NOMO-1 treated with DMSO at 0.1 percent for 48 hours (cell line): ENCODE measurements at regions not wholly inside any gene's neighbourhood (a gene's known extent, or its start where the extent isn't known, plus 50 kb on each side); places are given as distances from the start of the nearest gene placed in this dataset.
"Not testable (repeated sequence)": the region's sequence is repeated elsewhere in the genome, so short reads cannot be mapped to it uniquely, and the experiment has no call there.

Experiments used
- DNase-seq: peaks from one replicate; lab custom pipeline; 2025; ENCODE audit not compliant: unreplicated experiment; lab: John Stamatoyannopoulos, UW

- no peak for DNase-seq
Observed at GRCh38 chr15:59835776-59836175, 146.7 kb upstream of the BNIP2 start.

- no peak for DNase-seq
Observed at GRCh38 chr15:59834528-59834927, 145.4 kb upstream of the BNIP2 start.

DNA sequence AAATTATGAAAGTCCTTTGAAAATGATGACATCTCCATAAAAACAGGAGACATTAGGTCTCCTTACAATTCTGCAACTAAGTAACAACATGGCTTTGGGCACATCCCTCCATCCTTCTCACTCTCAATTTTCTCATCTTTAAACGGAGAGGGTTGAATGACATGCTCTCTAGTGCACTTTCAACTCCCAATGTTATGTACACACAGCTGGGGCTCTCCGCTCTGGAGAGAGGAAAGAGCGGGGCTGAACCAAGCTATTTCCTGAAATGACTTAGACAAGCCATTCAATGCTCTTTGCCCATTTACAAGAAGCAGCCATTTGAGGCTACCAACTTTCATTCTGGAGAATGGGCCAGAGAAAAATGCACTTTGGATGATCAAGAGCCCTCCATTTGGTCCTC is 144.2 kb upstream of the BNIP2 start:
- DNase-seq, result no peak

- no peak for DNase-seq
Observed at GRCh38 chr15:59830873-59831272, 141.8 kb upstream of the BNIP2 start.

DNA sequence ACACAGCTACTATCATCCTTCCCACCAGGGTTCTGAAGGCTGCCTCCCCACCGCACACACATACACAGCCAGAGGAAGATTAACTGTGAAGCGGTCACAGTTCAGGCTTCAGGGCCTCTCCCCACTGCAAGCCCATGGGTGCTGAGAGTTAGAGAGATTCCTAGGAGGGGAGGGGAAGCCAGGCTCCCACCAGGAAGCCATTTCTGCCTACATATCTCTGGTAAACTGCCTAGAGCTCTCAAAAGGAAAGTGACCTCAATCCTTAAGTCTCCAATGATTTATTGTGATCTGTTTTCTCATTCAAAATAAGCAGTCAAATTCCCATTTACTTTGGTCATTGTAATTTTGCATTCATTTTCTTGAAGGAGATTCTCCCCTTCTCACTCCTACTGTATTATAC is 141.0 kb upstream of the BNIP2 start:
- DNase-seq, result no peak

DNA sequence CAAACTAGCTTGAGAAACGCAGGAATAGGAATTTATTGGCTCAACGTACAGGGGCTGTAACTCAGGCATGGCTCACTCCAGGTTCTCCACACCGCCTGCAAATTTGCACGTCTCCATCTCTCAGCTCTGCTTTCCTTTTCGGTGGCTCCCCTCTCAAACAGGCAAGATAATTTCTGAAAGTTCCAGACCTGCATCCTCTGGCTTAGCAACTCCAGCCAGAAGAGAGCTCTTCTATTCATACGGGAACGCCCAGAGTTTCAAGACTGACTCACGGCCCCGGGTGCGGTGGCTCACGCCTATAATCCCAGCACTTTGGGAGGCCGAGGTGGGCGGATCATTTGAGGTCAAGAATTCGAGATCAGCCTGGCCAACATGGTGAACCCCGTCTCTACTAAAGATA is 139.7 kb upstream of the BNIP2 start:
- no peak for DNase-seq

DNA sequence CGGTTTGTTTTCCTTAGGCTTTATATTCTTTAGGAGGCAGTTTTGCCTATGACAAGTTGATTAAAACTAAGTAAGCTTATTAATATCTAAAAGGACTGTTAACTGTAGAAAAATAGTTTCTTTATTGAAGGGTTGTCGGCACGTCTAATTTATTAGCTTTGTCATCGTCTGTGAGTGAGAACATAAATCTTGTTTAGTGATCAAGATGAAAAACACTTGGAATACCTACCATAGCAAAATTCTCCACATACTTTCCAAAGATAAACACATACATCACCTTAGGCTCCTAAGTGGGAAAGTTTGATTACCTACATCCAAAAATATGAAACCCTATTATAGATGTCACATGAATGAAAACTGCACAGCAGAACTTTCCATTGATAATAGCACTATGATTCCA is 139.1 kb upstream of the BNIP2 start:
- DNase-seq, result no peak

DNA sequence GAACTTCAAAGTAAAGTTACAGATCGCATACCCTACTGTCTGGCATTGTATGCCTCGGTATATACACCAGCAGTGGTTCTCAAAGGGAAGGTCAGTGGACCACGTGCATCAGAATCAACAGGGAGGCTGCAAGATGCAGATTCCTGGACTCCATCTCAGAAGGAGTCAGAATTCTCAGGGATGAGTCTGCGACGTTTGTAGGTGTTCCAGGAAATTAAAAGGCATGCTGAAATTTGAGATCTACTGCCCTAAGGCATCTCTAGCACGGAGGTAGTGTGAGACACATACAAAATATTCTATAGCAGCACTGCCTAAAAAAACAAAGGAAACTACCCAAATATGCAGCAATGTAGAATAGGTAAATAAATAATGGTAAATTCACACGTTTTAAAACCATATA is 136.8 kb upstream of the BNIP2 start:
- no peak for DNase-seq

- DNase-seq, result no peak
Observed at GRCh38 chr15:59821286-59821685, 132.2 kb upstream of the BNIP2 start.

GRCh38 chr15:59819092-59819491 is 130.0 kb upstream of the BNIP2 start:
- no peak for DNase-seq

DNA sequence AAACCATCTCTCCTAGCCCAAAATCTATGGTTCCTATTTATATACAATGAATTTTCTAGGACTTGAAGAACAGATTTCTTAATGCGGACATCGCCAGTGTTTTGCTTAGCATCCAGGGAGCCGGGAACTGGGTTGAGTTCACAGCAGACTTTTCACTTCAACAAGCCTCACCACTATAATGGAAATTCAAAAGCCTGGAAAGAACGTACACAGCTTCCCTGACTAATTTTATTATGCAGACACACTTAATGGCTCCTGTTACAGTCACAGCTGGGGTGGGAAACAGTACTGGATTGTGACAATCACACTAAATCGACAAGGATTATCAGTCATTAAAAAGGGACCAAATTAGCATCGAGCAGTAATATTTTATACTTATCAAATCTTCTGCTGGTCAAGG is 129.2 kb upstream of the BNIP2 start:
- no peak for DNase-seq

GRCh38 chr15:59817834-59818233 is 128.7 kb upstream of the BNIP2 start:
- DNase-seq, result no peak

DNA sequence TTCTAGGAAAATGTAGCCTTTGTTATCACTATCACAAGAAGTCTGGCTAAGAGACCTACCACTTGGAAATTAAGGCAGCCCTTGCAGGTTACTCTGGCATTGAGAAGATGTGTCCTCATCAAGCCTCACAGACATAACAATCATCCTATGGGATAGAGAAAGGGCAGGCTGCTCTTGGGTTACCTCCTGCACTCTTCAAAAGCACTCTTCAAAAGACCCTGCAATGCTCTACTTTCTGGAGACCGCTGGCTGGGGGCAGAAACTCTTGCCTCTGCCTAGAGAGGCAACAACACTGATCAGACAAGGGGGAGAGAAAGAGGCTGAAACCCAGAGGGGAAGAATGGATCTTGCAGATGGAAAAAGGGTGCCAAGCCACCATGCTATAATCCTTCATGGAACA is 127.9 kb upstream of the BNIP2 start:
- DNase-seq, result no peak

GRCh38 chr15:59814409-59814808 is 125.3 kb upstream of the BNIP2 start:
- no peak for DNase-seq

DNA sequence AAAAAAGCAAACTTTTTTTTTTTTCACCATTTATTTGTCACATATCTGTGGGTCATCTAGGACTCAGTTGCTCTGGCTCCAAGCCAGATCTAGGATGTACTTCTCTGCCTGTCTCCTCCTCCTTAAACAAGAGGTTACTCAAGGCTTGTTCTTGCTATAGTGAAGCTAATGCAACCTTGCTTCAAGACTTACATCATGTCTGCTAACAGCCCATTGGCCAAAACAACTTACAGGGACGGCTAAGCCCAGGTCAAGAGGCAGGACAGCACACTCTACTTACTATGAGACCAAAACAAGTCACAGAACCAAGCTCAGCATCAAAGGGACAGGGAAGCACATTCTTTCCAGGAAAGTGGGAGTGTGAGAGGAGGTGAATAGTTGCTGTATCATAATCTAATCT is 123.8 kb upstream of the BNIP2 start:
- DNase-seq, result no peak

DNA sequence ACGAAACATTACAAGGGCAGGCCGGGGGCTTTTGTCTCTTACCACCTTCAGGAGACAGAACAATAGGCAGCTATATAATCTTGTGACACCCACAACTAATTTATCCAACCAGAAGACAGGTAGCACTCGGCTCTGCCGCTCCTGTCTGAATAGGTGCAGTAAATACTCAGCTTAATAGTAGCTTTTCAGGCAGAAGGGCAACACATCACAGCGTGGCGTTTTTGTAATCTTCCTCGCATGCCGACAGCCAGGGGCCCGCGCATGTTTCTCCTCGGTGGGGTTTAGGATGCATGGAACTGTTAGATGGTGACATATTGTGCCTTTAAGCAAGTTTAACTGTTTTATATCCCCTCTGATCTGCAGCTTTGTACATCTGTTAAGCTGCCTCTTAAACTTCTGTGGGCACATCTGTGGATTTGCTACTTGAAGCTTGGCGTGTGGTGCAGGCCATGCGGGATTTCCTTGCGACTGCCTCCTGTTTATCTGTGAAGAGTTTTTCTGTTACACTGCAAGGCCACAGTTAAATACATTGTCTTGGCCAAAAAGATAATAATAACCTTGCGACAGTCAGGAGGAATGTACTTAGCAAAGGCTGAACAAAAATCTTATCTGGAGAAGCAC is 123.2 kb upstream of the BNIP2 start:
- no peak for DNase-seq

- DNase-seq, result not testable (repeated sequence)
Observed at GRCh38 chr15:59803293-59803966, 114.3 kb upstream of the BNIP2 start.

- no peak for DNase-seq
Observed at GRCh38 chr15:59801649-59802048, 112.5 kb upstream of the BNIP2 start.

DNA sequence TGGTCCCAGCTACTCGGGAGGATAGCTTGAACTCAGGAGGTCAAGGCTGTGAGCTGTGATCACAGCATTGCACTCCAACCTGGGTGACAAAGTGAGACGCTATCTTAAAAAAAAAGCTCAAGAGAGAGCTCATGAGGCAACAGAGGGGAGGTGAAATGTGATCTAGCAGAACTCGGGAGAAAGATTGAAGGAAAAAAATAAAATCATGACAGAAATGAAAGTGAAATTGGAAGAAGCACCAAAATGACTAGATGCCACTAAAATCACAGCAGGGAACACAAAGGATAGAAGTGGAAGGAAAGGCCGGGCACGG is 109.4 kb upstream of the BNIP2 start:
- no peak for DNase-seq

- no peak for DNase-seq
Observed at GRCh38 chr15:59797756-59798604, 108.9 kb upstream of the BNIP2 start.

DNA sequence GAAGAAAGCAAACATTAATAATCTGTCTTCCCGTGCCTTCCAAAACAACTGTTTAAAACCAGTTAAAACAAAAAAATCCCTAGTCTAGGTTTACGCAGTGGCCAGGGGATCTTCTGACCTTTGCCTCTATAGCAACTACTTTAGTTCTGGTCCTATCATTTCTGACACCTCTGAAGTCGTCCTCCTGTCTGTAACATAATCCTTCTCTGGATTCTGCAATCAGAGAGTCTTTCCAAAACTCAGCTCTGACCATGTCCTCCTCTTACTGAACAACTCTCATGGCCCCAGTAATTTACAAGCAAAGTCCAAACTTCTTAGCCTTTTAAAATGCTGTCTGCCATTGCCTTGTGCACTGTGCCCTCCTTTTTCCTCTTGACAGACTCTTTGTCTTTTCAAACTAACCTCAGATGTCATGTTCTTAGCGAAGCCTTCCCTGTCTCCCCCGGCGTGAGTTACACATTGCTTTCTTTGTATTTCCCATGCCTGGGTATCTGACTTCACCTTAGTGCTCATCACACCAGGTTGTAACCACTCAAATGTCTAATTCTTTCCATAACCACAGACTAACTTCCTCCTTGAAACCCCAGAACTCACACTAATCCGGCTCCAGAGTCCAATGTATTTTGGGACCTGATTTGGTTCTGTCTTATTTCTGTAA is 105.2 kb upstream of the BNIP2 start:
- DNase-seq, result no peak

- DNase-seq, result no peak
Observed at GRCh38 chr15:59792359-59792758, 103.2 kb upstream of the BNIP2 start.
